BE2C (cell line): ENCODE measurements at regions not wholly inside any gene's neighbourhood (a gene's known extent, or its start where the extent isn't known, plus 50 kb on each side); places are given as distances from the start of the nearest gene placed in this dataset.

Experiments
- DNase-seq: peaks from one replicate; pipeline ENCODE4 v3.0.0-alpha.2; 2020
- H3K27me3 ChIP-seq: fragments of 250-450 bp; sonication (Bioruptor Pico); 2 replicates; pipeline ENCODE4 v1.5.1; 2020; ENCODE audit warnings: mild to moderate bottlenecking
- H3K36me3 ChIP-seq: fragments of 250-450 bp; sonication (Bioruptor Pico); 2 replicates; pipeline ENCODE4 v1.5.1; 2020; ENCODE audit warnings: mild to moderate bottlenecking
- H3K4me1 ChIP-seq: fragments of 250-450 bp; sonication (Bioruptor Pico); 2 replicates; pipeline ENCODE4 v1.5.1; 2020
- H3K4me3 ChIP-seq: 2 replicates; pipeline ENCODE4 v1.5.1; 2011; ENCODE audit warnings: low read depth, low read length
- H3K9me3 ChIP-seq: fragments of 250-450 bp; sonication (Bioruptor Pico); 2 replicates; pipeline ENCODE4 v1.5.1; 2020
- TF ChIP-seq, protein P1 (sequence below): IDR thresholded peaks from 2 replicates; pipeline ENCODE4 v1.5.1; 2012; ENCODE audit warnings: mild to moderate bottlenecking, low read depth, low read length

DNA sequence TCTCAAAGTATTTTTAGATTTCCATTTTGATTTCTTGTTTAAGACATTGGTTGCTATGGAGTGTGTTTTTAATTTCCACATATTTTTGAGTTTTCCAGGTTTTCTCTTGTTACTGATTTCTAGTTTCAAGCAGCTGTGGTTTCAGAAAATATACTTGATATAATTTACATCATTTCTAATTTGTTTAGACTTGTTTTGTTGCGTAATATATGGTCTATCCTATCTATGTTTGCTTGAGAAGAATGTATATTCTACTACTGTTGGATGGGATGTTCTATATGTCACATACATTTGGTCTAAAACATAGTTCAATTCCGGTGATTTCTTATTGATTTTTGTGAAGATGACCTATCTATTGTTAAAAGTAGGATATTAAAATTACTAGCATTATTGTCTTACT, 170.5 kb upstream of the EMCN start:
- no peak overlapping the region for H3K4me3 ChIP-seq
- TF ChIP-seq, protein P1, sequence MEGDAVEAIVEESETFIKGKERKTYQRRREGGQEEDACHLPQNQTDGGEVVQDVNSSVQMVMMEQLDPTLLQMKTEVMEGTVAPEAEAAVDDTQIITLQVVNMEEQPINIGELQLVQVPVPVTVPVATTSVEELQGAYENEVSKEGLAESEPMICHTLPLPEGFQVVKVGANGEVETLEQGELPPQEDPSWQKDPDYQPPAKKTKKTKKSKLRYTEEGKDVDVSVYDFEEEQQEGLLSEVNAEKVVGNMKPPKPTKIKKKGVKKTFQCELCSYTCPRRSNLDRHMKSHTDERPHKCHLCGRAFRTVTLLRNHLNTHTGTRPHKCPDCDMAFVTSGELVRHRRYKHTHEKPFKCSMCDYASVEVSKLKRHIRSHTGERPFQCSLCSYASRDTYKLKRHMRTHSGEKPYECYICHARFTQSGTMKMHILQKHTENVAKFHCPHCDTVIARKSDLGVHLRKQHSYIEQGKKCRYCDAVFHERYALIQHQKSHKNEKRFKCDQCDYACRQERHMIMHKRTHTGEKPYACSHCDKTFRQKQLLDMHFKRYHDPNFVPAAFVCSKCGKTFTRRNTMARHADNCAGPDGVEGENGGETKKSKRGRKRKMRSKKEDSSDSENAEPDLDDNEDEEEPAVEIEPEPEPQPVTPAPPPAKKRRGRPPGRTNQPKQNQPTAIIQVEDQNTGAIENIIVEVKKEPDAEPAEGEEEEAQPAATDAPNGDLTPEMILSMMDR, result no peak

DNA sequence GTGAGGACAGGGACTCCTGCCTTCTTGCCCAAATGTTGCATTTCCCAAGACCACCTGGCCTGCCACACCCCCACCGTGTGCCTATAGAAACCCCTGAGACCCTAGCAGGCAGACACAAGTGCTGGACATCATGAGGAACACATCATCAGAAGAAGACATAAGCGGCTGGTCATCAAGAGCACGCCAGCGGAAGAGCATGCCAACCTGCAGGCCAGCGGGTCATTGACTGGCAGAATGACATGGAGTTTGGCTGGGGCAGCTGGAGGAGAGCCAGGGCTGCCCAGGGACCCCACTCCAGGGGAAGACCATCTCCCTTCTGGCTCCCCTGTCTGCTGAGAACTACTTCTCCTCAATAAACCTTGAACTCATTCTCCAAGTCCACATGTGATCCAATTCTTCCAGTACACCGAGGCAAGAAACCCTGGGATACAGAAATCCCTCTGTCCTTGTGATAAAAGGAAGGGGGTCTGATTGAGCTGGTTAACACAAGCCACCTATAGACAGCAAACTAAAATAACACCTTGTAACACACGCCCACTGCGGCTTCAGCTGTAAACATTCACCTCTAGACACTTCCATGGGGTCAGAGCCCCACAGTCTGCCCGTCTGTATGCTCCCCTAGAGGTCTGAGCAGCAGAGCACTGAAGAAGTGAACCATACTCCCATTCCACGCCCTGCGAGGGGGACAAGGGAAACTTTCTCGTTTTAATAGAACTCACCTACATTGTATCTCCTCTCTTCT, 164.8 kb upstream of the EMCN start:
- H3K4me3 ChIP-seq, result no peak overlapping the region
- H3K4me1 ChIP-seq, result no peaks in the 10 kb centered on the region
- no peak for DNase-seq
- no peaks in the 10 kb centered on the region for H3K36me3 ChIP-seq
- H3K27me3 ChIP-seq, result no peaks in the 10 kb centered on the region
- TF ChIP-seq, protein P1, result no peak
- no peaks in the 10 kb centered on the region for H3K9me3 ChIP-seq

More for the DNA sequence above, 170.5 kb upstream of the EMCN start:
- Histone ChIP-seq H3K36me3 (no peaks in the 10 kb centered on the region), H3K9me3 (no peaks in the 10 kb centered on the region), H3K4me1 (no peaks in the 10 kb centered on the region), H3K27me3 (no peaks in the 10 kb centered on the region)
- no peak for DNase-seq

DNA sequence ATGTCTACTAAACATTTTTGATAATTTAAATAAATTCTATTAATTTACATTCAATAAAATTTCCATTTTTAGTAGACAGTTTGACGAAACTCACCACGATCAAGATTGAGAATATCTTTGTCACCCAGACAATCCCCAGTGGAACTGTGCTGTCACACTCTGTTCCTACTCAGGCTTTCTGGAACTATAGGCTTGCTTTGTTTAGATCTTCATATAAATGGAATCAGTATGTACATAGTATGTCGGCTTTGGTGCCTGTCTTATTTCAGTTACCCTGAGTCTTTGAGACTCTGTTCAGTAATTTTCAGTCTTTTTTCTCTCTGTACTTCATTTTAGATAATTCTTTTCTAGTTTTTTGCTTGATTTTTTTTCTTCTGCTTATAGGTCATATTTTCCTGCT, 163.5 kb upstream of the EMCN start:
- H3K4me3 ChIP-seq, result no peak overlapping the region
- TF ChIP-seq, protein P1, result no peak
- H3K36me3 ChIP-seq, result no peaks in the 10 kb centered on the region
- H3K4me1 ChIP-seq, result no peaks in the 10 kb centered on the region
- no peaks in the 10 kb centered on the region for H3K27me3 ChIP-seq
- no peaks in the 10 kb centered on the region for H3K9me3 ChIP-seq
- DNase-seq, result no peak

DNA sequence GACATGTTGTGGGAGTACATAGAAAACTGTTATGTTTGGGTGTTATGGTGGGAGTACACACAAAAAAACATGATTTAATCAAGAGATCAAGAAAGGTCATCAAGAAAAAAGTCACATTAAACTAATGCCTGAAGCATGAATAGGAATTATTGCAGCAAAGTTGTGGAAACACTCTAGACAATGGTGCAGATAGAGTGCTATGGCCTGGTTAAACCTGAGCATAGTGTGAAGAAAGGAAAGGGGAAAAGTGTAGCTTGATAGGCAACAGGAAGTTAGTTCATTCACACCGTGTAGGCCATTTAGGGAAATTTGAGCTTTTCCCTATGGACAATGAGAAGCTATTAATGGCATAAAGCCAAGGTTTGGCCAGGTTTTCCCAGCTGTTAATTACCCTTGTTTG, 162.1 kb upstream of the EMCN start:
- Histone ChIP-seq H3K27me3 (no peaks in the 10 kb centered on the region), H3K4me1 (no peaks in the 10 kb centered on the region), H3K9me3 (no peaks in the 10 kb centered on the region), H3K36me3 (no peaks in the 10 kb centered on the region), H3K4me3 (no peak overlapping the region)
- DNase-seq, result no peak
- TF ChIP-seq, protein P1, result no peak

DNA sequence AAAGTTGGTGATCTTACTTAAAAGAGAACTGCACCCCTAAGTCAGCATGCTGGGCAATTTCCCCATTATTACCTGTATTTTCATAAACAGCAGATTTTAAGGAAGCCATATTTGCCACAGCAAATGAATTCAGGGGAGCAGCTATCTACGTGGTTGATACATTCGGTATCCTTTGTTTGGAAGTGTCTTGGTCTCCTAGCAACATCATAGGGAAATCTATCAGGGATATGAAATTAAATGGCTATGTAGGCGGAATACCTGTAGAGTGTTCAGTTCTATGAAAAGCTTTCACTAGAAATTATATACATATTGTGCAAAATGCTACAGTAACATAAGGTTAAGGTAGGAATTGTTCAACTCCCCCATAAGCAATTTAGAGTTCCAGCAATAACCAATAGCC, 157.2 kb upstream of the EMCN start:
- TF ChIP-seq, protein P1, result no peak
- no peak for DNase-seq
- H3K36me3 ChIP-seq, result no peaks in the 10 kb centered on the region
- no peaks in the 10 kb centered on the region for H3K4me1 ChIP-seq
- no peaks in the 10 kb centered on the region for H3K9me3 ChIP-seq
- H3K27me3 ChIP-seq, result no peaks in the 10 kb centered on the region
- H3K4me3 ChIP-seq, result no peak overlapping the region

DNA sequence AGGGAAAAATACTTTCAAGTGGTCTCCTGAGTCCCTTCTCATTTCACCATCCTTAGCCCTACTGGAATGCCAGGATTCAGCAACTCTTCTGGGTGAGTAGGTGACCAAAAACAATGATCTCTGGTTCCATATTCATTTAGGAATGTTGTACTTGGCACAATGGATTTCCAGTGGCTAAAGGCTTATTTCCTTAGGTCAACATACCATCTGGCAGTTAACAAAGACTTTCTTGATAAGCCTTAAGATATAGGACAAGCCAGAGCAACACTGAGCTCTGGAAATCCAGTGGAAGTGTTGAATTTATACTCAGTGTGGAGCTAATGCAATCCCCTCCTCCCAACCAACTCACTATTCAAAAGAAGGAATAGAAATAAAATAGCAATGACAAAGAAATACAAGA, 139.4 kb upstream of the EMCN start:
- H3K4me3 ChIP-seq, result no peak overlapping the region
- H3K27me3 ChIP-seq, result no peaks in the 10 kb centered on the region
- TF ChIP-seq, protein P1, result no peak
- H3K36me3 ChIP-seq, result no peaks in the 10 kb centered on the region
- no peaks in the 10 kb centered on the region for H3K4me1 ChIP-seq
- no peak for DNase-seq
- no peaks in the 10 kb centered on the region for H3K9me3 ChIP-seq
